Coronary artery (tissue), 2 donors: ENCODE measurements at regions not wholly inside any gene's neighbourhood (a gene's known extent, or its start where the extent isn't known, plus 50 kb on each side); places are given as distances from the start of the nearest gene placed in this dataset.

Experiments used
- DNase-seq: peaks from one replicate; pipeline ENCODE4 v3.0.0-alpha.2; 2017; ENCODE audit warnings: low spot score
- H3K27ac ChIP-seq, 2 donors: fragments of 200-600 bp; sonication (generic); one replicate each; pipeline ENCODE4 v1.5.1; 2016 to 2019
- H3K4me3 ChIP-seq: fragments of 200-600 bp; sonication (generic); 2 replicates; pipeline ENCODE4 v1.5.1; 2016; ENCODE audit warnings: mild to moderate bottlenecking, moderate library complexity
- CTCF ChIP-seq: fragments of 200-600 bp; sonication (generic); IDR thresholded peaks from one replicate; pipeline ENCODE4 v1.5.1; 2019; ENCODE audit warnings: antibody characterized with exemption

- DNase-seq, result no peak
- Histone ChIP-seq H3K27ac (no peak overlapping the region), H3K4me3 (no peak overlapping the region)
- TF ChIP-seq CTCF, result no peak
These were observed 160.5 kb upstream of the GHITM start for GRCh38 chr10:83978681-83979383.

GRCh38 chr10:83982812-83983211, 156.5 kb upstream of the GHITM start:
- Histone ChIP-seq H3K27ac (no peak overlapping the region), H3K4me3 (no peak overlapping the region)
- DNase-seq, result no peak
- no peak for TF ChIP-seq CTCF

GRCh38 chr10:83983578-83984255, 155.6 kb upstream of the GHITM start:
- Histone ChIP-seq H3K4me3 (no peak overlapping the region), H3K27ac (no peak overlapping the region)
- TF ChIP-seq CTCF, result no peak
- DNase-seq, result no peak

GRCh38 chr10:83984256-83984640, 155.1 kb upstream of the GHITM start:
- TF ChIP-seq CTCF, result no peak
- Histone ChIP-seq H3K27ac (no peak overlapping the region), H3K4me3 (no peak overlapping the region)
- no peak for DNase-seq

GRCh38 chr10:83986800-83987199, 152.5 kb upstream of the GHITM start:
- DNase-seq, result no peak
- no peak for TF ChIP-seq CTCF
- H3K27ac ChIP-seq, result no peak overlapping the region
- no peak overlapping the region for H3K4me3 ChIP-seq

- H3K4me3 ChIP-seq, result no peak overlapping the region
- DNase-seq, result no peak
- no peak for TF ChIP-seq CTCF
- no peak overlapping the region for H3K27ac ChIP-seq
These were observed 152.1 kb upstream of the GHITM start for GRCh38 chr10:83987216-83987615.

- H3K4me3 ChIP-seq, result no peak overlapping the region
- TF ChIP-seq CTCF, result no peak
- DNase-seq, result no peak
- no peak overlapping the region for H3K27ac ChIP-seq
These were observed 150.9 kb upstream of the GHITM start for GRCh38 chr10:83988435-83988834.
